HG02981 (cell line): ENCODE measurements at regions not wholly inside any gene's neighbourhood (a gene's known extent, or its start where the extent isn't known, plus 50 kb on each side); places are given as distances from the start of the nearest gene placed in this dataset.
A peak's percentile ranks its signal among the peaks of the same experiment; 100 is the strongest.
"Not testable (repeated sequence)": the region's sequence is repeated elsewhere in the genome, so short reads cannot be mapped to it uniquely, and the experiment has no call there.

ENCODE experiments used
- ATAC-seq: cut with Tn5 transposase; IDR thresholded peaks from one replicate; pipeline ENCODE4 v1.9.1; 2021; ENCODE audit warnings: mild to moderate bottlenecking, moderate library complexity; ENCODE audit not compliant: unreplicated experiment

DNA sequence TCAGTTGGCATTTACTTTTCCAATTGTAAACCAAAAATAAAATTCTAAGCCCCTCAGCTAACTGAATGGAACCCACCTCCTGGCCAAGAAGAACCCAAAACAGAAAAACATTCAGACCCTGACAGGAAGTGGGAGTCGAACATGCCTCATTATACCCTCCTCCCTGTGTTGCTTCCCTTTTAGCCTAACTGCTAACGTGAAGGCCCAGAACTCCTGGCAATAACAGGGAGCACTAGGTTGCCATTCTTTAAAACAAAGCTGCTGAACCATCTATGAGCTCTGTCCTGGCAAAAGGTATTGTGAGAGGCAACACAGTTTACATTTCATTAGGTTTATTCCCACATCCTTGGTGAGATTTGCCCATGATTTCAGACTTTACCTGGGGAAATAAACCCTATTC is 481.4 kb downstream of the CHSY3 start:
- no peak for ATAC-seq

- no peak for ATAC-seq
Observed at GRCh38 chr5:130365956-130366355, 461.7 kb downstream of the CHSY3 start.

DNA sequence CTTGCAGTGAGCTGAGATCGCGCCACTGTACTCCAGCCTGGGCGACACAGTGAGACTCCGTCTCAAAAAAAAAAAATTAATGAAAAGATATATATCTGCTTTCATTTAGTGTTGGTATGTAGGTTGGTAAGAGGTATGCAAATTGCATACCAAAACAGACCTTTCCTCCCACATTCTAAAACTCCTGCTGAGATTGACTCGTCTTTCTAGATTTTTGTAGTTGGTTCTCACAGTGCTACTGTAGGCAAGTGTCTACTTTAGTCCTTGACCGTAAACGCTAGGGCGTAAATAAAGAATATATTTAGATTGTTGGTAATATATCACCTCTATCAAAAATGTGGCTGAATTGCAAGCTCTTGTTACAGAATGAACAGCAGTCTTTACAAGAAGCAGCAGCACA is 445.9 kb downstream of the CHSY3 start:
- no peak for ATAC-seq

- ATAC-seq, result no peak
Observed at GRCh38 chr5:130337179-130337888, 433.1 kb downstream of the CHSY3 start.

DNA sequence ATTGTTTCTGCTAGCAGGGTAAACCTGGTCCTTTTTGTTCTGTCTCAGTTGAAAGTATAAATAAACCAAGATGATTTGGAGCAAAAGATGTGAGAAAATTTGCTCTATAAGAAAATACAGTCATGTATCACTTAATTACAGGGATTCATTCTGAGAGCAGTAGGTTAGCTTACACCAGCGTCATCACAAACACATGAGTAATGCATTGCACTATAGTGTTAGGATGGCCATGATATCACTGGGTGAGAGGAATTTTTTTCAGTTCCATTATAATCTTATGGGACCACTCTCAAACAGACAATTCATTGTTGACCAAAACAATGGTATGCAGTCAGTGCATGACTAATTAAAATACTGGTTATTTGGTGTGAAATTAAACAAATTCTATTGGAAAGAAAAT is 430.9 kb downstream of the CHSY3 start:
- no peak for ATAC-seq

GRCh38 chr5:130333089-130333488 is 428.8 kb downstream of the CHSY3 start:
- ATAC-seq, result no peak

- ATAC-seq, result no peak
Observed at GRCh38 chr5:130331332-130331731, 427.1 kb downstream of the CHSY3 start.

DNA sequence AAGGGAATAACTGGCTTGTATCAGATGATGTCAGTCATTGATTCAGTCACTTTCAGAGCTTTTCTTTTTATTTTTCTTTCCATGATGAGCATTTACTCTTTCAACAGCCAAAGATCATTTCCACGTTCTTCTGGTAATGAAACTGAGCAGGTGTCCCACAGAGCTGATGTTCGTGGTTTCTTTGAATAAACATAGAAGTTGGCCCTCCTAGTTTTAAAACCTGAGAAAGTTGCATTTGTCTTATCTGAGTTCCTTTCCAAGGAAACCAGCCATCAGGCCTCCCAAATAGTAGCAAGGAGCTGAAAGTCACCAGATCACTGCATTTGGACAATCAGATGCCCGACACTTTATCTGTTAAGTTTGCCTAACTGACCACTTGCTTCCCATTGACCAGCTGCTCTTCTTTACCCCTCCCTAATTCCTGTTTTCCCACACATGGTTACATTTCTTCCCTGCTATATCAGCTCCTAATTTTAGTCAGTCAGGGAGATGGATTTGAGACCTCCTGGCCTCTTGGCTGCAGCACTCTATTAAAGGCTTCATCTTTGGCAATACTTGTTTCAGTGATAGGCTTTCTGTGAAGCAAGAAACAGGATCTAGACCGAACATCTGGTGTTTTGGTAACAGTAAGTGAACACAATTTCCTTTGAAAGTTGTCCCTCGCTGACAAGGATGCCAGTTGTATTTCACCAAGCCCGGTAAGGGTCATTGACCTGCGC is 420.8 kb downstream of the CHSY3 start:
- ATAC-seq, result no peak

DNA sequence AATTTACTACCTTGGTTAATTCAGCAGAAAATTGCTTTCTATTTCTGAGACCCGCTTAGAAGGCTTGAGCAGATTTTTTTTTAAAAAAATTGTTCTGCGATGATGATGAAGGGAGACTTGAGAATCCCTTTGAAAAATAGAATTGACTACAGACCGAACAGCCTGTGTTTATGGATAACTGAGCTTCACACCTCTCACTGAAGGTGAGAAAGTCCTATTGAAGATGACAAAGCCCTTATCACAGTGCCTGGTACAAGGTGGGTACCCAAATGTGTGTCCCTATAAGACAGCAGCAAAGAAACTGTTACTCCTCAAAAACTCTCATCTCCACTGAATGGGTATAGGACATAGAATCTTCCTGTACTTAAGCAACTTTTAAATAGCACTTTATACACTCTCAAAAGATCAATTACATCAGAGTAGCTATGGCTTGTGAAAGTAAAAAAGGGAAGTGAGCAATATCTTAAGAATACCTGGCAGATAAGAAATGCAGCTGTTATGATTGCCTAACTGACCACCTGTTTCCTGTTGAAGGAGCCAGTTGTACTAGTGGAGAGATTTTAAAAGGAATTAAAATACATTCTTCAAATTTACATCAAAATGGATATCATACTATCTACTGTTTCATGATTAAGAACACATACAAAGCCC is 419.7 kb downstream of the CHSY3 start:
- peak; percentile 100 for ATAC-seq

DNA sequence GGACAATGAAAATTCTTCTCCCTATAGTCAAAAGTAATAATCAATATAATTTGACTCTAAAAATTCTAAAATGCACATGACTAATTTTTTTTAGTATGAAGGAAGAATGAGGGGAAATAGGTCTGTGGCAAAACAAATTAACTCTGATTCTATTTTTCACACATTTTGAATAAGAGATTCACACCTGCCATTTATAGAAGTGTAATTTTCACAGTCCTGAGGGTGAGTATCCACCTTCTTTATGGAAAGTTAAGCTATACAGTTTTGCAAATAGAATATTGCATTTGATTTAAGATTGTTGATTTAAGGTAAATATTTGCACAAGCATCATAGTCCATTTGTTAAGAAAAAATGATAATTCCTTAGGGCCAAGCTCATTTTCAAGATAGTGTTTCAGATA is 417.7 kb downstream of the CHSY3 start:
- no peak for ATAC-seq

DNA sequence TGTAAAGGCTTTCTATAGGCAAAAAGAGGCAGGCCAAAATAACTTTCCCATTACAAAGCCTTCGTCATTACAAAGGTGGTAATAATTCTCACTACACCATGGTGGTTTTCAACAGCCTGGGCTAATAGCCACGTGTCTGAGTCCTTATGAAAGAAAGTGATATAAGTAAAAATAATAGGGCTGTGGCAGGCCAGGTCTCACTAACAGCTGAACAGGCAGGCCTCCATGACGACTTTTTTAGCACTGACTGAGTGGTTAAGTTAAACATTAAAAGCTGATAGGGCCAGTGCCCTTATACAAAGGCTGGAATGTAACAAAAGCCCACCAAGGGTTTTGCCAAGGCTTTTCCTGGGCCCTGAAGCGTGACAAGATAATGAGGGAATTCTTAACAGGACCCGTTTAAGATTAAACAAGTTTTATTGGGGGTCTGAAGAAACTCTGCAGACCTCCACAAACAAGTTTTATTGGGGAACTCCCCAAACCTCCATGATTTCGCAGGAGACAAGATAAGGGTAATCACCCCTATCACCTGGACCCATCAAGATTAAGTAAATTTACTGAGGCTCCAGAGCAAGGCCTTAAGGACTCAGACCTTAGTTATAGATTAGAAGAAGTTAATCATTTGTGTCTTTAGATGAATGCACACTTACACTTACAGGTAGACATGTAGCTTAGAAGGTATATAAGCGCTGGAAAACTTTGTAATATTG is 412.9 kb downstream of the CHSY3 start:
- peak; percentile 87 for ATAC-seq

DNA sequence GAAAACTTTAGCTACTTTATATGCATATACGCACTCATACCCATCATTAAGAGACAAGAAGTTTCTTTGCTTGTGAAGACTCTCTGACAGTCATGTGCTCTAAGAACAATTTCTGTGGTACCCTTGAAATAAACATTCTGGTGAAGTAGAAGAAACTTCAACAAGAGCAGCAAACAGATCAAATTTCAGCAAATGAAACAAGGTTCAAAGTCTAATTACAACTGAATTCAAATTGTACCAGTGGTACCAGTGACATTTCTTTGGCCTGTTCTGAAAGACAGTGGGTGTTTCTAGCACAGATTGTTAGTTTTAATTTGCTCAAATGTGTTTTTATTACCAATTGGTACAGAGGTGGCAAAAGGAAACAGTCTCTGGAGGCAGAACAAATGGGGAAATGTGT is 391.0 kb downstream of the CHSY3 start:
- ATAC-seq, result no peak

GRCh38 chr5:130294798-130295197 is 390.5 kb downstream of the CHSY3 start:
- not testable (repeated sequence) for ATAC-seq

- ATAC-seq, result no peak
Observed at GRCh38 chr5:130290219-130290618, 386.0 kb downstream of the CHSY3 start.

DNA sequence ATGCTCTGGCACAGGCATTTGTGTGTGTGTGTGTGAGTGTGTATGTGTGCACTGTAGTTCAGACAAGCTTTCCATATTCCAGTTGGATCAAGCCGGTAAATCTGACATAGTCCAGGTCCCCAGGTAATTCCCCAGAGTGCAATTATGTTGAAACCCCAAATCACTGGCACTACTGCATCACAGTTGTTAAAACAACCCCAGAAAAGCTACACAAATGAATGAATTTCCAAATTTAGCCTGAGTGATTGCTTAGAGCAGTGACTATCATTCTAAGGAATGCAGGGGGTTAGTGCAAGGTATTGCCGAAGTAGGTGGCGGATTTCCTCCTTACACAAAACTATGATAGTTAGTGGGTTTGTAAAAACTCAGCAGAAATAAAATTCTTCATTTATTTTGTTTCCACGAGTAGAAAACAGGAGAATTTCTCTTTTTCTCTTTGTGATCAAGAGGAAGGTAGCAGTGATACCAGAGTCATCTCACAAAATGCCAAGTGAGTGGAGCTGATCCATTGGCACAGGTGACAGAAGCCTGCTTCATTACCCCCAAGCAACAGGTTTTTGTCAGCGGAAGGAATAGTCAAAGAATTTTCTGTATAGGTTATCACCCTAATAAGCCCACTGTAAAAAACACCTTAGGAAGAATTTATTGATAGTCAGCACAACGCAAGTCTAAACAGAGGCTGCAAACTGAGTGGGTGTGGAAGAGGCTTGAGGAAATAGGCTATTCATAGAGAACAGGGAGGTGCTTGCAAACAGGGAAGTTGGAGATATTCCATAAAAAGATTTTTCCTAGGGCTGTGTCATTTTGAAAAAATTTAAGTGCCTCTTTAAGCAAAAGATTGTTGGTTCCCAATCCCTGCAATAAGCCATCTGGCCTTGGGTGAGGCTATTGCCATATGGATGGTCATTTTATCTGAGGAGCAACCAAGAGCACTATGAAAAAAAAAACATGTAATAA is 385.1 kb downstream of the CHSY3 start:
- ATAC-seq, result no peak

DNA sequence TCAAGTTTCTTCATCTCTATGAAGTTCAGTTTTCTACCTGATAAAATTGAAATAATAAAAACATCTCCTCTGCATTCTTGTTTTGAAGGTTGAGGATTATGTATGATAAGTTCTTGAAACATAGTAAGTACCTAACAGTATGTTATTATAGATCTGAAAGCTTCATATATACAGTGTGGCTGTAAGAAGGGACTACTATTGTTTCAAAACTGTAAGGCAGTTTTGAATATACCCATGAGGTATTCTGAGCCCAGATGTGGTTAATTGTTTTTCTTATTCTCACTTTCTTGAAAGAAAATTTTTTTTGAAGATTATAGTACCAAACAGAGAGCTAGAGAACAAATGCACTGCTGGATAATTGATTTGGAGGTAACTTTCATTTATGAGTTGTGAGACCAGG is 383.2 kb downstream of the CHSY3 start:
- ATAC-seq, result no peak

DNA sequence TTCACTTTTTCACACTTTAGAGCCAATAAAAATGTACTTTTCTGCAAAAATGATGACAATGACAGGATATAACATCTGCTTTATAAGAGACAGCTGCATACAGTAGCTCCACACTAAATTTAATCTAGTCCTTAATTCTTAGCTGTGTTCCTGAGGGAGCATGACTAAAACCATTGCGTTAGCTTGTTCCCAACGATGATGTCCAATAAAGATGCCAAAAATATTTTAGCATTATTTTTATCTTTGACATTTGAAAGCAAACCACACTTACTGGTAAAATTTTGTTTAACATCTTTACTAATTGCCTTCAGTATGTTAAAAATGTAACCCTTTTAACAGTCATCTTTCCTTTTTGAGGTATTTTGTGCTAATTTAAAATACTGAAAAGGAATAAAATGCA is 382.7 kb downstream of the CHSY3 start:
- ATAC-seq, result no peak

- no peak for ATAC-seq
Observed at GRCh38 chr5:130282049-130282448, 377.8 kb downstream of the CHSY3 start.

GRCh38 chr5:130280528-130281217 is 376.4 kb downstream of the CHSY3 start:
- ATAC-seq, result no peak

DNA sequence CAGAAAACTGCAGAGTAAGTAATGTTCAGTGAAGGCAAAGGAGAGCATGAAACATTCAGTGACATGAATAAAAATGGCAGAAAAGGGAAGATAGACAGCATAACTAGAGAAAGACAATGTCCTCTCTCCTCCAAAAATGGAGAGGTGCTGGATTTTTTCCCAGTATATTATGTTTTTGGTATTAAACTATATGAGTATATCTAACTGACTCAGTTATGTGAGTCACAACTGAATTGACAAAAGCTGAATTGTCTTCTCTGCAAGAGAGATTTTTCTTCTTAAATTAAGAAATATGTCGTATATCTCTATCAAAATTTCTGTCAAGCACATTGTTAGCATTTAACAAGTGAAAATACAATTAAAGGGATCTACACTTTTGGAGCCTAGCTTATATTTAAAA is 375.1 kb downstream of the CHSY3 start:
- no peak for ATAC-seq
